ENCODE measurements at regions not wholly inside any gene's neighbourhood (a gene's known extent, or its start where the extent isn't known, plus 50 kb on each side); places are given as distances from the start of the nearest gene placed in this dataset.

DNA sequence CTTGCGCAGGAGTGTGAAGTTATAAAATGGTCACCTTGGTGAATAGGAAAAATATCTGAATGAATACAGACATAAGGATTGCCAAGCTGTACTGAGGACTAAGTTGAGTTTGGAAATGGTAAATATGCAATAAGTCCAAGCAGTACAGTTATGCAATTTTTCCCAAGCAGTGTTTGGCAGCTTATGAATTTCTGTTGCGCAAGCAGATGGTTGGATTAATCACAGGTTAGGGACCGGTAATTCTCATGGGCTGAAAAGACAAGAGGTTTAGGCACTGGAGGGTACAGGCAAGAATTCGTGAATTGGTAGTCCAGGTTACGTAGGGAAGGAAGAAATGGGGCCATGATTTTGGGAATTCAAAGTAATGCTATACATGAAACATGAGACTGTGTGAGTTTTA is 210.3 kb downstream of the RAP2B start:
- TF ChIP-seq, protein P1, sequence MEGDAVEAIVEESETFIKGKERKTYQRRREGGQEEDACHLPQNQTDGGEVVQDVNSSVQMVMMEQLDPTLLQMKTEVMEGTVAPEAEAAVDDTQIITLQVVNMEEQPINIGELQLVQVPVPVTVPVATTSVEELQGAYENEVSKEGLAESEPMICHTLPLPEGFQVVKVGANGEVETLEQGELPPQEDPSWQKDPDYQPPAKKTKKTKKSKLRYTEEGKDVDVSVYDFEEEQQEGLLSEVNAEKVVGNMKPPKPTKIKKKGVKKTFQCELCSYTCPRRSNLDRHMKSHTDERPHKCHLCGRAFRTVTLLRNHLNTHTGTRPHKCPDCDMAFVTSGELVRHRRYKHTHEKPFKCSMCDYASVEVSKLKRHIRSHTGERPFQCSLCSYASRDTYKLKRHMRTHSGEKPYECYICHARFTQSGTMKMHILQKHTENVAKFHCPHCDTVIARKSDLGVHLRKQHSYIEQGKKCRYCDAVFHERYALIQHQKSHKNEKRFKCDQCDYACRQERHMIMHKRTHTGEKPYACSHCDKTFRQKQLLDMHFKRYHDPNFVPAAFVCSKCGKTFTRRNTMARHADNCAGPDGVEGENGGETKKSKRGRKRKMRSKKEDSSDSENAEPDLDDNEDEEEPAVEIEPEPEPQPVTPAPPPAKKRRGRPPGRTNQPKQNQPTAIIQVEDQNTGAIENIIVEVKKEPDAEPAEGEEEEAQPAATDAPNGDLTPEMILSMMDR (IDR thresholded peaks at IDR 0.05): no peak
- no peak for TF ChIP-seq POLR2A (IDR thresholded peaks at IDR 0.05)

Data from body of pancreas (tissue), 4 donors.